ENCODE measurements at regions not wholly inside any gene's neighbourhood (a gene's known extent, or its start where the extent isn't known, plus 50 kb on each side); places are given as distances from the start of the nearest gene placed in this dataset.

DNA sequence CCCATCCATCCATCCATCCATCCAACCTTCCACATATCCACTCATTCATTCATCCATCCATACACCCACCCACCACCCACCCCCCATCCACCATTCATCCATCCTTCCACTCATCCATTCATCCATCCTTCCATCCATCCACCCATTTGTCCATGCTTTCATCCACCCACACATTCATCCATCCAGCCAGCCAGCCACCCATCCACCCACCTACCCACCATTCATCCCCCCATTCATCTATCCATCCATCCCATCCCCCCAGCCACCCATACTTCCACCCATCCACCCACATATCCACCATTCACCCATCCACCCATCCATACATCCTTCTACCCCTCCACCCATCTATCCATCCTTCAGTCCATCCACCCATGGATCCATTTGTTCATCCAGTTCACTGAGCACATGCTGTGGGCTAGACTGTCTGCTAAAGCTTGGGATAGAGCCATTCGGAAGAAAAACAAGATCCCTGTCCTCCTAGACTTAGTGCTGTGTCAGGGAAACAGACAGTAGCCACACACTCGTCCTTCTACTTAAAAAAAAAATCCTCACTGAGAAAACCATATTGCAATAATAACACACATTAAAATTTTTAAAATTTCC lies 377.5 kb downstream of the ADGRD1 start:
- Histone ChIP-seq H3K36me3 (ENCODE audit: insufficient read depth, low read length) (no peaks in the 10 kb centered on the region), H3K4me2 (ENCODE audit: low read length) (no peak overlapping the region), H3K79me2 (ENCODE audit: insufficient read depth, low read length) (no peaks in the 10 kb centered on the region), H3K27ac (ENCODE audit: low read depth, low read length, poor library complexity, severe bottlenecking) (no peak overlapping the region), H3K27me3 (ENCODE audit: insufficient read depth, low read length) (no peaks in the 10 kb centered on the region), H3K9ac (ENCODE audit: low read length) (no peak overlapping the region), H3K4me3 (ENCODE audit: low read depth, low read length, poor library complexity, severe bottlenecking) (no peak overlapping the region), H2AFZ (ENCODE audit: low read length) (no peak overlapping the region), H4K20me1 (ENCODE audit: insufficient read depth, low read length) (no peaks in the 10 kb centered on the region), H3K9me2 (ENCODE audit: low read depth, low read length) (no peaks in the 10 kb centered on the region), H3K9me3 (ENCODE audit: low read length) (no peaks in the 10 kb centered on the region), H3F3A (ENCODE audit: insufficient read depth, low read length) (no peaks in the 10 kb centered on the region), H3K4me1 (ENCODE audit: insufficient read depth, low read length, severe bottlenecking) (no peaks in the 10 kb centered on the region)
- TF ChIP-seq EZH2 (IDR thresholded peaks at IDR 0.05; ENCODE audit: borderline replicate concordance, low read length) (no peak), CTCF (IDR thresholded peaks at IDR 0.05; ENCODE audit: low read length) (no peak)

DNA sequence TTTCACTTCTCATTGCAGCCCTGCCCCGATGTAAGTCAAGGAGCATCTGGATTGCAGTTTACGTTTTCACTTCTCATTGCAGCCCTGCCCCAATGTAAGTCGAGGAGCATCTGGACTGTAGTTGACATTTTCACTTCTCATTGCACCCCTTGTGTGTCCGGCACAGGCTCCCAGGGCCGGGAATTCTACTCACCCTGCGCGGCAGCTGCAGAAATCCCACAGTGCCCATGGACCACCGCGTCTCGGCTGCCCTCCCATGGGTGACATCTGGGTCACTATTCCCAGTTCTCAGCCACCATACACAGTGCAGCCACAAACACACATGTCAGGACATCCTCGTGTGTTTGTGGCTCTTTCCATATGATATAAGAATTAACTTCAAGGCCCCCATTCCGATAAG lies 378.5 kb downstream of the ADGRD1 start:
- H3F3A ChIP-seq (ENCODE audit: insufficient read depth, low read length), result no peaks in the 10 kb centered on the region
- H3K36me3 ChIP-seq (ENCODE audit: insufficient read depth, low read length), result no peaks in the 10 kb centered on the region
- no peaks in the 10 kb centered on the region for H3K9me2 ChIP-seq (ENCODE audit: low read depth, low read length)
- TF ChIP-seq CTCF (IDR thresholded peaks at IDR 0.05; ENCODE audit: low read length) (no peak), EZH2 (IDR thresholded peaks at IDR 0.05; ENCODE audit: borderline replicate concordance, low read length) (no peak)
- H4K20me1 ChIP-seq (ENCODE audit: insufficient read depth, low read length), result no peaks in the 10 kb centered on the region
- H3K4me1 ChIP-seq (ENCODE audit: insufficient read depth, low read length, severe bottlenecking), result no peaks in the 10 kb centered on the region
- no peak overlapping the region for H3K4me2 ChIP-seq (ENCODE audit: low read length)
- H3K79me2 ChIP-seq (ENCODE audit: insufficient read depth, low read length), result no peaks in the 10 kb centered on the region
- no peaks in the 10 kb centered on the region for H3K27me3 ChIP-seq (ENCODE audit: insufficient read depth, low read length)
- H3K9ac ChIP-seq (ENCODE audit: low read length), result no peak overlapping the region
- no peak overlapping the region for H3K27ac ChIP-seq (ENCODE audit: low read depth, low read length, poor library complexity, severe bottlenecking)
- H2AFZ ChIP-seq (ENCODE audit: low read length), result no peak overlapping the region
- H3K4me3 ChIP-seq (ENCODE audit: low read depth, low read length, poor library complexity, severe bottlenecking), result no peak overlapping the region
- no peaks in the 10 kb centered on the region for H3K9me3 ChIP-seq (ENCODE audit: low read length)

DNA sequence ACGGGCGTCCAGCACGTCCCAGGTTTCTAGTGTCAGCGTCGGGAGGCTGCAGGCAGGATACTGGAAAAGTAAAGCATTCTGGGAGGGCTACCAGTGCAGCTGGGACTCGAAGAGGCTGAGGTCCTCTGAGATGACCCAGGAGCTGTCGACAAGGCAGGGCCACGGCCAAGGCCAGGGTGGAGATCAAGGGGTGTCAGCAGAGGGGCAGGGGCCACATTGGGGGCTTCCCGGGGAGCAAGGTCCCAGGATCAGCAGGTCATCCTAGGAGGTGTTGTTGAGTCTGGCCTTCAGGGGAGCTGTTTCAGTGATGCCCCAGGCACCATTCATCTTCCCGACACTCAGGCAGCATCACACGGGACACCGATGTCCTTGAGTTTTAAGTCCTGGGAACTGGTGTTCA lies 377.8 kb upstream of the SFSWAP start:
- Histone ChIP-seq H3K36me3 (ENCODE audit: insufficient read depth, low read length) (no peaks in the 10 kb centered on the region), H3K27me3 (ENCODE audit: insufficient read depth, low read length) (no peaks in the 10 kb centered on the region), H2AFZ (ENCODE audit: low read length) (no peak overlapping the region), H3K4me1 (ENCODE audit: insufficient read depth, low read length, severe bottlenecking) (no peaks in the 10 kb centered on the region), H3K9me3 (ENCODE audit: low read length) (no peaks in the 10 kb centered on the region), H3F3A (ENCODE audit: insufficient read depth, low read length) (no peaks in the 10 kb centered on the region), H3K9ac (ENCODE audit: low read length) (no peak overlapping the region), H3K4me2 (ENCODE audit: low read length) (no peak overlapping the region), H3K79me2 (ENCODE audit: insufficient read depth, low read length) (no peaks in the 10 kb centered on the region), H3K4me3 (ENCODE audit: low read depth, low read length, poor library complexity, severe bottlenecking) (no peak overlapping the region), H4K20me1 (ENCODE audit: insufficient read depth, low read length) (no peaks in the 10 kb centered on the region), H3K9me2 (ENCODE audit: low read depth, low read length) (no peaks in the 10 kb centered on the region), H3K27ac (ENCODE audit: low read depth, low read length, poor library complexity, severe bottlenecking) (no peak overlapping the region)
- TF ChIP-seq CTCF (IDR thresholded peaks at IDR 0.05; ENCODE audit: low read length) (no peak), EZH2 (IDR thresholded peaks at IDR 0.05; ENCODE audit: borderline replicate concordance, low read length) (no peak)

Measured in OCI-LY1 (cell line).